Activated CD8-positive, alpha-beta T cell treated with anti-CD3 and anti-CD28 coated beads for 36 hours (primary cell): ENCODE measurements at regions not wholly inside any gene's neighbourhood (a gene's known extent, or its start where the extent isn't known, plus 50 kb on each side); places are given as distances from the start of the nearest gene placed in this dataset.

ENCODE experiments used
- ATAC-seq: fragments of 200-7000 bp; cut with Tn5 transposase; one replicate; pipeline ENCODE4 v1.10.0; 2021; ENCODE audit warnings: mild to moderate bottlenecking, moderate library complexity
- CTCF ChIA-PET: fragments of 350-600 bp; sonication (Branson Sonifier 250); formaldehyde crosslinking; loops from one replicate; lab custom pipeline; 2021; ENCODE audit warnings: antibody characterized with exemption; lab: Charles Lee
- POLR2A ChIA-PET: fragments of 350-600 bp; sonication (Branson Sonifier 250); formaldehyde crosslinking; loops from one replicate; lab custom pipeline; 2021; ENCODE audit warnings: antibody characterized with exemption; lab: Charles Lee
- DNase-seq: peaks from one replicate; pipeline ENCODE4 v3.0.0-alpha.2; 2020
- H3K27ac Mint-ChIP-seq: one replicate; pipeline ENCODE4 v1.8.0; 2021; ENCODE audit warnings: mild to moderate bottlenecking, mixed read lengths
- H3K27me3 Mint-ChIP-seq: one replicate; pipeline ENCODE4 v1.8.0; 2021; ENCODE audit warnings: mixed read lengths
- H3K36me3 Mint-ChIP-seq: one replicate; pipeline ENCODE4 v1.8.0; 2021; ENCODE audit warnings: low read depth, mixed read lengths
- H3K4me1 Mint-ChIP-seq: one replicate; pipeline ENCODE4 v1.8.0; 2021; ENCODE audit warnings: low read depth, mixed read lengths
- H3K4me3 Mint-ChIP-seq: one replicate; pipeline ENCODE4 v1.8.0; 2021; ENCODE audit warnings: mild to moderate bottlenecking, moderate library complexity, mixed read lengths
- H3K9me3 Mint-ChIP-seq: one replicate; pipeline ENCODE4 v1.8.0; 2021; ENCODE audit warnings: mixed read lengths
- intact Hi-C: fragments of 100-400 bp; cut with micrococcal nuclease; formaldehyde crosslinking; loops from one replicate; pipeline ENCODE4 v1.10.0; 2022
- TF ChIP-seq, protein P1 (sequence below): fragments of 200-600 bp; IDR thresholded peaks from one replicate; pipeline ENCODE4 v1.8.0; 2022; ENCODE audit warnings: antibody characterized with exemption, mild to moderate bottlenecking

GRCh38 chr1:29804181-29804899 is 568.0 kb downstream of the PTPRU start:
- Mint-ChIP-seq H3K27me3 (peaks cover 5% of the 10 kb centered on the region), H3K36me3 (no peaks in the 10 kb centered on the region), H3K4me3 (no peak overlapping the region), H3K9me3 (no peaks in the 10 kb centered on the region), H3K27ac (no peak overlapping the region), H3K4me1 (no peaks in the 10 kb centered on the region)
- CTCF ChIA-PET = interaction anchor here (2.4 kb wide), 1 partner anchor 12 kb away, joined by 7 read pairs; no protein-coding TSS in a partner anchor
- TF ChIP-seq, protein P1, sequence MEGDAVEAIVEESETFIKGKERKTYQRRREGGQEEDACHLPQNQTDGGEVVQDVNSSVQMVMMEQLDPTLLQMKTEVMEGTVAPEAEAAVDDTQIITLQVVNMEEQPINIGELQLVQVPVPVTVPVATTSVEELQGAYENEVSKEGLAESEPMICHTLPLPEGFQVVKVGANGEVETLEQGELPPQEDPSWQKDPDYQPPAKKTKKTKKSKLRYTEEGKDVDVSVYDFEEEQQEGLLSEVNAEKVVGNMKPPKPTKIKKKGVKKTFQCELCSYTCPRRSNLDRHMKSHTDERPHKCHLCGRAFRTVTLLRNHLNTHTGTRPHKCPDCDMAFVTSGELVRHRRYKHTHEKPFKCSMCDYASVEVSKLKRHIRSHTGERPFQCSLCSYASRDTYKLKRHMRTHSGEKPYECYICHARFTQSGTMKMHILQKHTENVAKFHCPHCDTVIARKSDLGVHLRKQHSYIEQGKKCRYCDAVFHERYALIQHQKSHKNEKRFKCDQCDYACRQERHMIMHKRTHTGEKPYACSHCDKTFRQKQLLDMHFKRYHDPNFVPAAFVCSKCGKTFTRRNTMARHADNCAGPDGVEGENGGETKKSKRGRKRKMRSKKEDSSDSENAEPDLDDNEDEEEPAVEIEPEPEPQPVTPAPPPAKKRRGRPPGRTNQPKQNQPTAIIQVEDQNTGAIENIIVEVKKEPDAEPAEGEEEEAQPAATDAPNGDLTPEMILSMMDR = no peak
- intact Hi-C loops = no loop called here
- no peak for DNase-seq
- POLR2A ChIA-PET = no interaction called here
- no peak for ATAC-seq

DNA sequence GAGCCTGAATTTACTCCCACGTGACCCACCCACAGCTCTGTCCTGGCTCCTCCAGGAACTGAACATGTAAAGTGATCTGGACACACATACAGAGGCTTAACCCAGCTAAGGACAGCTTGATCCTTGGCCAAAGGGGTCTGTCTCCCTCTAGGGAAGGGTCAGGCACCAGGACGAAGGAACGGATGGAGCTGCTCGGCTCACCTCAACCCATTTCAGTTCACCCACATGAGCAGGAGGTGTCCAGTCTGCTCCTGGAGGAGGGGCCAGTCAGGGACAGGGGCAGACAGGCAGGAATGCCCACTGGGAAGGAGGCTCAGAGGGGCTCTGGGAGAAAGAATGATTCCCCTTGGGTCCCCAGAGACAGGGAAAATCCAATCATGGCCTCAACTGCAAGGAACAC is 567.2 kb downstream of the PTPRU start:
- no peaks in the 10 kb centered on the region for H3K36me3 Mint-ChIP-seq
- ATAC-seq (no peak), DNase-seq (no peak)
- H3K9me3 Mint-ChIP-seq = no peaks in the 10 kb centered on the region
- intact Hi-C loops = no loop called here
- H3K27ac Mint-ChIP-seq = no peak overlapping the region
- peaks cover 5% of the 10 kb centered on the region for H3K27me3 Mint-ChIP-seq
- H3K4me1 Mint-ChIP-seq = no peaks in the 10 kb centered on the region
- TF ChIP-seq, protein P1 = no peak
- H3K4me3 Mint-ChIP-seq = no peak overlapping the region
- CTCF ChIA-PET = interaction anchor here (2.4 kb wide), 1 partner anchor 11 kb away, joined by 7 read pairs; no protein-coding TSS in a partner anchor
- POLR2A ChIA-PET = no interaction called here

GRCh38 chr1:29802181-29803068 is 566.1 kb downstream of the PTPRU start:
- Mint-ChIP-seq H3K36me3 (no peaks in the 10 kb centered on the region), H3K4me1 (no peaks in the 10 kb centered on the region), H3K9me3 (no peaks in the 10 kb centered on the region), H3K27ac (no peak overlapping the region), H3K27me3 (peaks cover 5% of the 10 kb centered on the region), H3K4me3 (no peak overlapping the region)
- intact Hi-C loops = no loop called here
- POLR2A ChIA-PET = no interaction called here
- CTCF ChIA-PET = interaction anchor here (2.4 kb wide), 1 partner anchor 10 kb away, joined by 7 read pairs; no protein-coding TSS in a partner anchor
- TF ChIP-seq, protein P1 = no peak
- ATAC-seq = no peak
- no peak for DNase-seq

DNA sequence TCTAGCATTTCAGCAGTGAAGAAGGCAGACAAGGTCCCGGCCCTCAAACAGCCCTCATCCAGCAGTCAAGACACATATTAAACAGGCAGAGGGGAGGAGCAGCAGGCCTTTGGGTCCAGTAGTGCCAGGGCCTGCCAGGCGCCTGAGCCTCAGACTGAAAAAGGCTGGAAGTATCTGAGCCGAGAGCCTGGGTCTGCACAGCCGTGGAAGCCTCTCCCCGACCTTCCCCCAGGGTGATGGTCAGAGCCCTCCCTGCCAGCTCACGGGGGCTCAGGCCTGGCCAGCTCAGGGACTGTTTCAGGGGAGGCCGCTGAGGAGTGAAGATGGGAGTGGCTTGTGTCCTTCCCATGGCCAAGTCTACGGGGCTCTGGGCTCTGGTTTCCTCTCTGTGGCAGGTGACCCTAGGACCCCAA is 565.2 kb downstream of the PTPRU start:
- no peaks in the 10 kb centered on the region for H3K9me3 Mint-ChIP-seq
- intact Hi-C loops = no loop called here
- TF ChIP-seq, protein P1 = no peak
- DNase-seq = no peak
- CTCF ChIA-PET = no interaction called here
- no peak overlapping the region for H3K27ac Mint-ChIP-seq
- peaks cover 5% of the 10 kb centered on the region for H3K27me3 Mint-ChIP-seq
- H3K4me1 Mint-ChIP-seq = no peaks in the 10 kb centered on the region
- POLR2A ChIA-PET = no interaction called here
- H3K4me3 Mint-ChIP-seq = no peak overlapping the region
- H3K36me3 Mint-ChIP-seq = no peaks in the 10 kb centered on the region
- ATAC-seq = no peak

DNA sequence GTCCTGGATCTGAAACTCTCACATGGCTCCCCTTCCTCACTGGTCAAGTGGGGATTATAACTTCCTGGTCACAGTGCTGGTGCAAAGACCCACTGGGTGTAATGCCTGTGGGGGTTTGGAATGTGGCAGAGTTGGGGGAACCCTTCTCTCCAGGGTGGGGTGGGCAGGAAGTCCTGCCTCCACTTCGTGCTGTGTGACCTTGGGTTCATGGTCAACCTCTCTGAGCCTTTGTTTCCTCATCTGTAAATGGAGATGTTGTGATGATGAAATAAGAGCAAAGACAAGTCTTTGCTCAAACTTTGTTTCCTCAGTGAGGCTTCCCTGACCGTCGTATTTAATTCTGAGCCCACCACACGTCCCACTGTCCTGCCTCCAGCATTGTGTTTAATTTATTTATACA is 564.7 kb downstream of the PTPRU start:
- Mint-ChIP-seq H3K9me3 (no peaks in the 10 kb centered on the region), H3K4me1 (no peaks in the 10 kb centered on the region), H3K4me3 (no peak overlapping the region), H3K36me3 (no peaks in the 10 kb centered on the region), H3K27ac (no peak overlapping the region), H3K27me3 (peaks cover 5% of the 10 kb centered on the region)
- ChIA-PET POLR2A (no interaction called here), CTCF (no interaction called here)
- intact Hi-C loops = no loop called here
- TF ChIP-seq, protein P1 = no peak
- no peak for DNase-seq
- ATAC-seq = no peak
